ENCODE measurements at regions not wholly inside any gene's neighbourhood (a gene's known extent, or its start where the extent isn't known, plus 50 kb on each side); places are given as distances from the start of the nearest gene placed in this dataset.

DNA sequence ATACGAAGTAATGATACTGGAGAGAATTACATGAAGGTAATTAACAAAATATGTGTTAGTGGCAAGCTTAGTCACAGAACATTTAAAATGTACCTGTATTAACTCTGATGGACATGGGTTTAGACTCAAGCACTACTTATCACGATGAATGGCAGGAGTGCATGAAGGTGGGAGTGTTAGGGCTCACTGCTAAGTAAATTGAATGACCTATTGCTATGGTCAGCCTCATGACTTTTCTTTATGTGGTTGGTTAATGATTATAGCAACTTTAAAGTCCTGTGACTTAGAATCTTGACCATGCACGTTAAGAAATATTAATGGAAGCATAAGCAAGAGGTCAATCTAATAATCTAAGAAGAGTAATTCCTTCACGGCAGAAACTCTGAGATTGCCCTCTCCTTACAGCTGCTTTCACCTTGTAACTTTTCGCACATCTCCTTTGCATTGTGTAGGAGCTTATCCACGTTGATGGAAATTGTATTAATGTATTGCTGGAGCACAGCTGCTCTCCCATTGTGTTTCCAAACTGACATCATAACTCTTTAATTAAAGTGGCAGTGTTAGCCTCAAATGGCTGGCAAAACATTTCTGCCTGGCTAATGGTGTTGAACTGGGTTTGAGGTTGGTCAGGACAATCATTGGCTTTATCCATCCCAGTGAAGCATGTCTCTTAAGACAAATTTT lies 114.5 kb downstream of the RXFP2 start:
- in situ Hi-C loops (cut with HindIII; ENCODE audit: low sequenced_read_pairs) = no loop called here
- H3K4me3 ChIP-seq (ENCODE audit: low read depth, low read length) = no peak overlapping the region
- TF ChIP-seq CTCF (IDR thresholded peaks at IDR 0.05; ENCODE audit: low read depth, low read length) = no peak
- no peak for DNase-seq (ENCODE audit: low read depth, low spot score)

DNA sequence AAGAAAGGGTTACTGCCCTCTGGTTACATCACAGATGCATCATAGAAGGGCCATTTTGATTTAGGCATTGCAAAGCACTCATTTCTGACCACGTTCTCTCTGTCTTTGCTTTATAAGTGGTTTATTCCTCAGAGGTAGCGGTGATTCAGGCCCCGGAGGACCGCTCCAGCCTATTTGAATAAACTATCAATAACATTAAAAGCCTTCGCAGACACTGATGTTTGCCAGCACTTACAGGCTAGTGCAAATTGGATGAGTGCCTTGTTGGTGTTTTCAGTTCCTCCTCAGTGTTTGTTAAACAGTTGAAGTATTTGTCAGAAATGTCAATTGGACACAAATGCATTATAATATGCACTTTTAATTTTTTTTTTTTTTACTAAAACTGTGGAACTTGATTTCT lies 120.2 kb downstream of the RXFP2 start:
- in situ Hi-C loops (cut with HindIII; ENCODE audit: low sequenced_read_pairs) = no loop called here
- TF ChIP-seq CTCF (IDR thresholded peaks at IDR 0.05; ENCODE audit: low read depth, low read length) = no peak
- DNase-seq (ENCODE audit: low read depth, low spot score) = no peak
- no peak overlapping the region for H3K4me3 ChIP-seq (ENCODE audit: low read depth, low read length)

- in situ Hi-C loops (cut with HindIII; ENCODE audit: low sequenced_read_pairs) = no loop called here
- no peak for TF ChIP-seq CTCF (IDR thresholded peaks at IDR 0.05; ENCODE audit: low read depth, low read length)
- no peak for DNase-seq (ENCODE audit: low read depth, low spot score)
- H3K4me3 ChIP-seq (ENCODE audit: low read depth, low read length) = no peak overlapping the region
Observed at GRCh38 chr13:31860002-31860401, 120.7 kb downstream of the RXFP2 start.

- in situ Hi-C loops (cut with HindIII; ENCODE audit: low sequenced_read_pairs) = no loop called here
- DNase-seq (ENCODE audit: low read depth, low spot score) = no peak
- H3K4me3 ChIP-seq (ENCODE audit: low read depth, low read length) = no peak overlapping the region
- no peak for TF ChIP-seq CTCF (IDR thresholded peaks at IDR 0.05; ENCODE audit: low read depth, low read length)
Observed at GRCh38 chr13:31862828-31863227, 123.5 kb downstream of the RXFP2 start.

- DNase-seq (ENCODE audit: low read depth, low spot score) = no peak
- no peak for TF ChIP-seq CTCF (IDR thresholded peaks at IDR 0.05; ENCODE audit: low read depth, low read length)
- in situ Hi-C loops (cut with HindIII; ENCODE audit: low sequenced_read_pairs) = no loop called here
Observed at GRCh38 chr13:31864307-31864706, 125.0 kb downstream of the RXFP2 start.

GRCh38 chr13:31866099-31866498 lies 126.8 kb downstream of the RXFP2 start:
- H3K4me3 ChIP-seq (ENCODE audit: low read depth, low read length) = no peak overlapping the region
- no peak for TF ChIP-seq CTCF (IDR thresholded peaks at IDR 0.05; ENCODE audit: low read depth, low read length)
- DNase-seq (ENCODE audit: low read depth, low spot score) = no peak
- in situ Hi-C loops (cut with HindIII; ENCODE audit: low sequenced_read_pairs) = no loop called here

More at GRCh38 chr13:31864307-31864706, 125.0 kb downstream of the RXFP2 start:
- H3K4me3 ChIP-seq (ENCODE audit: low read depth, low read length) = no peak overlapping the region
